GM12892 (cell line): ENCODE measurements at regions not wholly inside any gene's neighbourhood (a gene's known extent, or its start where the extent isn't known, plus 50 kb on each side); places are given as distances from the start of the nearest gene placed in this dataset.

Experiments used
- POLR2A ChIP-seq: IDR thresholded peaks from 2 replicates; pipeline ENCODE4 v1.6.1; 2011; ENCODE audit warnings: low read depth, low read length, control low read depth
- POLR2AphosphoS5 ChIP-seq: IDR thresholded peaks from 2 replicates; pipeline ENCODE4 v1.6.1; 2011; ENCODE audit warnings: low read depth, low read length, control low read depth
- TAF1 ChIP-seq: IDR thresholded peaks from 2 replicates; pipeline ENCODE4 v1.6.1; 2011; ENCODE audit warnings: low read depth, mild to moderate bottlenecking, control low read depth, low read length, borderline replicate concordance

DNA sequence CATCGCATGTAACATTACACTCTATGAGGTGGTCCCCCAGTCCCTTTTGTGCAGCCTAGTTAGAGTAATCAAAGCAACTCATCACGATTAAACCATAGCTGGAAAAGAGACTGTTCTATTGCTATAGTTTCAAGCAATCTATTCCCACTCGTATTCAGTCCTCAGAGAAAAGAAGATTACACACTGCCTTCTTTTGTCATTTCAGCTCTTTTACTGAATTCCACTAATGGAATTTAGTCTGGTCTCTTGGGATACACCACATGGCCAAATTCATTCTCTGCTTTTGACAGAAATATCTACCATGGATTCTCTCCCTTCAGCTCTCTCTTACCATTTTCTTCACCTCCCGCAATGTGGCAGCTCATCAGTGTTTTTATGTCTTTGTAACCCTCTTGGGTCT is 108.9 kb upstream of the HDAC9 start:
- TF ChIP-seq POLR2AphosphoS5 (no peak), POLR2A (no peak), TAF1 (no peak)
